GM18870 (cell line): ENCODE measurements at regions not wholly inside any gene's neighbourhood (a gene's known extent, or its start where the extent isn't known, plus 50 kb on each side); places are given as distances from the start of the nearest gene placed in this dataset.
"Not testable (repeated sequence)": the region's sequence is repeated elsewhere in the genome, so short reads cannot be mapped to it uniquely, and the experiment has no call there.

Experiments used
- ATAC-seq: cut with Tn5 transposase; IDR thresholded peaks from one replicate; pipeline ENCODE4 v1.9.1; 2021; ENCODE audit warnings: moderate library complexity; ENCODE audit not compliant: unreplicated experiment

DNA sequence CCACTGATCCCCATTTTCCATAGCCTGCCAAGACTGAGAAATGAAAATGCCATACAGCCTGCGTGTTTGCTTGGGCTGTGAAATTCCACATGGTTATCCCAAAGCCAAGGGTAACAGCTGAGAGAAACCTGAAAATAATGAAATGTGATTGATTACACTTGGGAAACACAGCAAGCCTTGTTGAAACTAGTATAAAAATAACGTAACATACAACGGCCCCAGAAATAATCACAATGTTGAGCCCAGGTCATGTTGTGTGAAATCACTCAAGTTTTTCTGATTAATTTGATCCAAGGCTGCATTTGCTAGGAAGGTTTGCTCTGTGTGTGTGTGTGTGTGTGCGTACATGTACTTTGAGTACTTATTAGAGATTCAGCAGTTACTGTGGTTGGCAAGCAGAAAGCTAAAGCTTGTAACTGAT, 269.0 kb downstream of the OXSM start:
- ATAC-seq: no peak

DNA sequence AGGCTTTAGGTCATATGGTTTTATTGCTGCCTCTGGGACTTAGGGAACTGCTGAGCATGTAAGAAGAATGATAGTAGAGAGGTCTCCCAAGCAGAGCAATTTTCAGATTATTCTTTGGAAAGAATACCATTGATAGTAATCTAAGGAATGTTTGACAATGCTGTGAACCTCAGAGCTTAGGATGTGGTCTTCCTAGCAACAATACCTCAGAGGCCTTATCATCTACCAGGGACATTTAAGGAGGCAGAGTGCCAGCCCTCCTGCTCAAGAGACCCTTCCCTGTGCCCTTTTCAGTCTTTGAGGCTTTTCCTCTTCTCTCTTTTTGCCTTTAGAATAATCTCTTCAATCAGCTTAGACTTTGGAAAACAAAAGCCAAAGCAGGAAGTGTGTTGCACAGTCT, 272.1 kb downstream of the OXSM start:
- no peak for ATAC-seq

DNA sequence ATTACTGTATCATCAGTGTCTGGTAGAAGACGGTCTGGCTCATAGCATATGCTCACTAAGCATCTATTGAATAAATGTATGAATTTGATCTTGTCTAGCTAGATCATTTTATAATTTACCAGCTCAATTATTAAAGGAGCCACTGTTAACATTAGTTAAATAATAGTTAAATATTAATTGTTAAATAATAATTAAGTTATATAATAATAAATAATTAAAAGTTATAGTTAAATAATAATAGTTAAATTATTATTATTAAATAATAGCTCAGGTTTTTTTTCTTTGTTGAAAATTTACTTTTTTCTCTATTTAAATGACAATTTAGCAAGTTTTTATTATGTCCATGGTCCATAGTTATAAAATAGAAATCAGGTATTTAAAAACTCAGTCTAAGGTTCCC, 274.4 kb downstream of the OXSM start:
- no peak for ATAC-seq

DNA sequence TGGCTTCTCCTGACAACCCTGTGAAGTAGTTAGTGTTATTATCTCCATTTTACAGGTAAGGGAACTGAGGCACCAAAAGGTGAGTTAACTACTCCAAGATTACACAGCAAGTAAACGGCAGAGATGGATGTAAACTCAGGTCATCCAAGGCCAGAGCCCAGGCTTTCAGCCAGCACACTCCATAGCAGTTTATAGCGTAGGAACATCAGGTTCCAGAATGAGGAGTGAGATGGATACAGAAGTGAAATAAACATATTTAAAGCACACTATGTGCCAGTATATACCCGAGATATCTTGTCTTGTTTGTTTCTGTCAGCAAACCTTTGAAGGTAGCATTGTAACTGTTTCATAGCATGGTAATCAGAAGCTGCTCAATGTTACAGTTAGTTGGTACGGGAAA, 279.0 kb downstream of the OXSM start:
- no peak for ATAC-seq

DNA sequence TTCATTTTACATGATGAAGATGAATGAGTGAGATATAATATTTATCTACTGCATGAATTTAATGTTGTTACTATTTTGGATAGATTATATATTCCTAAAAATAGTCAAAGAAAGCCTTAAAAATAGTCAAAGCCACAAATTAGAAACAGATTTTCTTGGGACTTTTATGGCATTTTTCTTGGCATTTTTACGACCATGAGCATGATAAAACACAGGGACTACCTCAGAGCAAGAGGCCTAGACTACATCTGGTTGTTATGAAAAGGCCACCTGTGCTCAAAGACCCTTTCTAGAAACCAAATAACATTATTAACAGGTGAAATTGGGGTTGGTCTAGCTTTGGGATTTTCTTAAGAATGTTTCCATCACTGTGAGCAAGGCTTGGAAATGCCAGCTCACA, 281.0 kb downstream of the OXSM start:
- no peak for ATAC-seq

DNA sequence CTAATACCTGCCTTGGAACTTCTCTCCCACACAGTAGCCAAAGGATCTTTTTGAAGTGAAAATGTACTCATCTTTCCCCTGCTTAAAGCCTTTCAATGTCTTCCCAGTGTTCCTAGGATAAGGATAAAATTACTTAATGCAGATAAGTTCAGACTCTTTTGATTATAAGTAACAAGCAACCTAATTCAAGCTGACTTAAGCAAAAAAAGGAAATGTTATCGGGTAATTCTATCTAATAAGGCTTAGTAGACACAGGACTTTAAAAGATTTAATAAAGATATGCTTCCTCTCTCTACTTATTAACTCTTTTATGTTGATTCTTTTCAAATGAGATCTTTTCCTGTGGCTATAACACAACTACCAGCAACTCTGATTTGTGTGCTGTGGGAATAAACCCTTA, 284.2 kb downstream of the OXSM start:
- ATAC-seq: no peak

DNA sequence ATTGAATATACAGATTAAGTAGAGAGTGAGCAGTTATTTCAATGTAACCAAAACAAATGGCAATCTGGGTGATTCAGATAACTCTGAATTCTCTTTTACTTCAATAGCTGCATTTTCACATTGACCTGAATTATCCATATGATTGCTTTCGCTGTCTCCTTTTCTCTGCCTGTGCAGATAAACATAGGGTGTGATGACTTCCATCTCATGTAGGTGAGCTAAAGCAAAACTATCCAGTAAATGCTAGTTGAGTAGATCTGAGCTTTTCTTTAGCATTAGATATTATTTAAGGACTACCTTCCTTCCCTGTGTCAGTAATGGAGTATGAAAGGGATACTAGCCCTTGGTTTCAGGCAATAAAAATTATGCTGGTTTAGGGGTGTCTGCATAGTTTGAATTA, 288.6 kb downstream of the OXSM start:
- ATAC-seq: no peak

DNA sequence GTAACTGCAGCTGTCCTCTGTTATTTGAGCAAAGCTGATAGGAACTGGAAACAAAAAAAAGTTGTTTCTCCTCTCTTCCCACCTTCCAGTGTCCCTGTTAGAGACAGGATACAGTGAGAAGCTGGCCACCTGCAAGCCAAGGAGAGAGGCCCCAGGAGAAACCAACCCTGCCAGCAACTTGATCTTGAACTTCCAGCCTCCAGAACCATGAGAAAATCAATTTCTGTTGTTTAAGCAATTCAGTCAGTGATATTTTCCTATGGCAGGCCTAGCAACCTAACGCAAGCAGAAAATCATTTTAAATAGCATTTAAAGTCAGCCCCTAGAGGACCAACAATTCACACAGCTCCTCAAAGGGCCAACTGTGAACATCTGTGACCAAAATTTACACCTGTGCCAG, 291.3 kb downstream of the OXSM start:
- no peak for ATAC-seq

DNA sequence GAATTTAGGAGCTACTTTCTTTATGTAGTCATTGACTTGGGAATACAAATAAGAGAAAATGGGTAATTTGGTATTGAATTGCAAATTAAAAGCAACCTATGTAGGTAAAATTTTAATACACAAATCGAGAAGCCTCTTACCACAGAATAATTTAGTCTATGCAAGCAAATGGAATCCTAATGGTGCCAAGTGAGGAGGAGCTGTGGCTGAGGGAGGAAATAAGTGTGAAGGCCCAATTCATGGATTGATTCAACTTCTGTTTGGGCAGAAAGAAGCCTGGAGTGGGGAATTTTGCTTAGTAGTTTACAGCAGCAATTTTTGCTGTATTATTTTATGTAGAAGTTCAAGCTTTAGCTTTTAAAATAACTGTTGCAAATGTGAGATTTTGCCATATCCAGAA, 291.9 kb downstream of the OXSM start:
- ATAC-seq: no peak

DNA sequence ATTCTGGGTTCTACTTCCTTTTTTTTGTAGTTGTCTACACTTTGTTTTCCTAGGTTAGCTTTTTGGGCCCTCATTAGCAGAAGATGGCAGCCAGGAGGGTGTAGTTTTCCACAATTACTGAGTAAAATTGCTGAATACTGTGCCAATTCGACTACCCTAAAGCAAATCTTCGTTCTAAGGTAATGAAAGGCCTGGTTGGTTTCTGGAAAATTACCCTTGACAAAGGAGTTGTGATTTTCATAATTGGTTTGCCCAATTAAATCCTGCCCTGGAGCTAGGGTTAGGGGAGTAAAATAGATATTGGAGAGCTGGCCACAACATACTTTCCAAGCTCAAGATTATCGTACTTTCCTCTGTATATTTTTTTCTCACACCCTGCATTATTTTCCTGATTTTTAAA, 293.0 kb downstream of the OXSM start:
- ATAC-seq: no peak

DNA sequence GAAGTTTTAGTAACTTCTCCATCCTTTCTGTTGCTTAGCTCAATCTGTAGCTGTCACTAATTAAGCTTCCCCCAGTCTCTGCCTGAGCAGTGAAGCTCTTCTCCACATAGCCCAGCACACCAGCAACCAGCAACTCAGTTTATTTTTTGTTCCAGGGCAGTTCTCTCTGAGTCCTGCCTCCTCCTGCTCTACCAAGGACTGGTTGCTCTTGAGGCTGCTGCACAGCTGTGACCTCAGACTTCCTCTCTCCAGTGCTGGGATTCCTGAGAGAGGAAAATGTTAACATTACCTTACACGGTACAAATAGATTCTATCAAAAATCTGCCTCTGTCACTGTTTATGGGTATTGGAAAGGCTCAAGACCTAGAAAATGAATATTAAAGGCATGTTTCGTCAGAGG, 294.7 kb downstream of the OXSM start:
- ATAC-seq: no peak

DNA sequence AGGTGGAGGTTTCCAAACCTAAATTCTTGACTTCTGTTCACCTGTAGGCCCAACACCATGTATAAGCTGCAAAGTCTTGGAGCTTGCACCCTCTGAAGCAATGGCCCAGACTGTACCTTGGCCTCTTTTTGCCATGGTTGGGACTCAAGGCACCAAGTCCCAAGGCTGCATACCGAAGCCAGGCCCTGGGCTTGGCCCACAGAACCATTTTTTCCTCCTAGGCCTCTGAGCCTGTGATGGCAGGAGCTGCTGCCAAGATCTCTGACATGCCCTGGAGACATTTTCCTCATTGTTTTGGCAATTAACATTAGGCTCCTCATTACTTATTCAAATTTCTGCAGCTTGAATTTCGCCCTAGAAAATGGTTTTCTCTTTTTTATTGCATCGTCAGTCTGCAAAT, 297.9 kb downstream of the OXSM start:
- no peak for ATAC-seq

DNA sequence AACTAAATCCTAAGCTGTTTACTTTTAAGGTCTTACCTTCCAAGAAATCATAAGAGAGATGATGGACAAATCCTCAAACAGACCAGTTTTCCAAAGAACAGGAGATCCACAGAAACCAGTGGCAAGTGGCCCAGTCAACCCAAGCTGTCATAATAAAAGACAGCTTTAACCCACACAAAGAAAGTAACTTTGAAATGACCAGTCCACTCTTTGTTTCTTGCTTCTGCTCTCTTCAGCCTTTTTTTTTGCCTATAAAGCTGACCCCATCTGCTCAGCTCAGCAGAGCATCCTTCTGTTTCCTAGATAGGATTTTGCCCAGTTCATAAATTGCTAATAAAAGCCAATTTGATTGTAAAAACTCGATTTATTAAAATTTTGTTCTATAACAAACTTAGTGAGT, 299.4 kb downstream of the OXSM start:
- ATAC-seq: no peak

DNA sequence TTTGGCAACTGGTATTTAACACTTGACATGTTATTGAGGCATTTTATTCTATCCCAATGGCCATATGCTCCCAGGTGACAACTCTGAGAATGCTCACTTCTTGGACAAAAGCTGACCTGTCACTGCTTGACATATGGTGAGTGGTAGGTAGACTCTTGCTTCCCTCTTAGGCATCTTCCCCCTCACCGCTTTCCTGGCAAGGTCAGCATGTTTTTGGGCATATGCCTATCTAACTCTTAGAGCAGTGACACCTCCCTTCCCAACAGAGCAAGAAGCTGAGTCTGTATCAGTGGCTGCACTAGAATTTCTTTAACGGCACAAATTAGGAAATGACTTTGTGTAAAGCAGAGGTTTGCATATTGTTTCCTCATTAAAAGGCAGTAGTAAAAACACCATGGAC, 300.7 kb downstream of the OXSM start:
- no peak for ATAC-seq

DNA sequence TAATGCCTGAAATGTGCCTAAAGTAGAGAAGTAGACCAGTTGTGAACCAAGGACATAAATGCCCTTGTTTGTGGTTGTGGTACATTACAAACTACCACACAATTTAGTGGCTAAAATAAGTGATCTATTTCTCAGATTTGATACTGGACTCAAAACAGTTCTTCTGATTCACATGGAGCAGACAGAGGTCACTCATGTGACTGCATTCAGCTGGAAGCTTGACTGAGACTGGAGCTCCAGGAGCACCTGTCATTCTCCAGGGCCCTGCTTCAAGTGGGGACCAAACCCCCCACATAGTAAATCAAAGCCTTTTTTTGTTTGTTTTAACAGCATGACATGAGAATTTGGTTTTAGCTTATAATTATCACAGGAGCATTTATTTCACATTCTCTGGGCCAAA, 301.2 kb downstream of the OXSM start:
- no peak for ATAC-seq

DNA sequence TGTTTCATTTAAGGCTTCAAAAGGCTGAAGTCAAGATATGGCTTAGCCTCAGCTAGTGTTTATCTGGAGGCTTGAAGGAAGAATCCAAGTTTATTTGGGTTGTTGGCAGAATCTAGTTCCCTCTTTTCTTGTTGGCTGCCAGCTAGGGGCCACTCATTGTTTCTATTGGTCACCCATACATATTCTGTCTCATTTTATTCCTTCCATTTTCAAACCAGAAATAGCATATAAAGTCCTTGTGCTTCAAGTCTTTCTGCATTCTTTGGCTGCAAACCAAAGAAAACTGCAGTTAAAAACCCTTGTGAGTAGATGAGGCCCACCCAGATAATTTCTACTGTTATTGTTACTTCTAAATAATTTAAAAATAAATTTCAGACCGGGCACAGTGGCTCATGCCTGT, 301.7 kb downstream of the OXSM start:
- ATAC-seq: no peak

DNA sequence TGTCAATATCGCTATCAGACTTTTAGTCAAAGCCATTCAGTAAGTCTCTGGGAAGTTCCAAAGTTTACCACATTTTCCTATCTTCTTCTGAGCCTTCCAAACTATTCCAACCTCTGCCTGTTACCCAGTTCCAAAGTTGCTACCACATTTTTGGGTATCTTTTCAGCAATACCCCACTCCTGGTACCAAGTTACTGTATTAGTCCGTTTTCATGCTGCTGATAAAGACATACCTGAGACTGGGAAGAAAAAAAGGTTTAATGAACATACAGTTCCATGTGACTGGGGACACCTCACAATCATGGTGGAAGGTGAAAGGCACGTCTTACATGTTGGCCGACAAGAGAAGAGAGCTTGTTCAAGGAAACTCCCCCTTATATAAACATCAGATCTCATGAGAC, 307.2 kb downstream of the OXSM start:
- not testable (repeated sequence) for ATAC-seq

DNA sequence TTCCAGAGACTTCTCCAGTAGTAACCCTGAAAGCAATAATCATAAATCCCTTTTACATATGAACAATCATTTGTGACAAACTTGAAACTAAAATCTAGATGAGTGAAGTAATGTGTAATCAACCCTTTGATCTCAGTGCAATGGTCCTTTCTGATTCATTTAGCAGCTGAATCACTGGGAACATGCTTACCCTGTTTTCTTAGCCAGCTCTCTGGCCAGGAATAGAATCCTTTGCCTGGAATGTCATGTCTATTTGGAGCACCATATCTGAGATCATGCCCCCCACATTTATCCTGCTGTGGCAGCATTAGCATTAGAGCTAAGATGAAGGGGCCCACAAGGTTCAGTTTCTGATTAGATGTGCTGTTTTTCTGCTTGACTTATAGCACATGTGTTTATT, 309.8 kb downstream of the OXSM start:
- no peak for ATAC-seq

DNA sequence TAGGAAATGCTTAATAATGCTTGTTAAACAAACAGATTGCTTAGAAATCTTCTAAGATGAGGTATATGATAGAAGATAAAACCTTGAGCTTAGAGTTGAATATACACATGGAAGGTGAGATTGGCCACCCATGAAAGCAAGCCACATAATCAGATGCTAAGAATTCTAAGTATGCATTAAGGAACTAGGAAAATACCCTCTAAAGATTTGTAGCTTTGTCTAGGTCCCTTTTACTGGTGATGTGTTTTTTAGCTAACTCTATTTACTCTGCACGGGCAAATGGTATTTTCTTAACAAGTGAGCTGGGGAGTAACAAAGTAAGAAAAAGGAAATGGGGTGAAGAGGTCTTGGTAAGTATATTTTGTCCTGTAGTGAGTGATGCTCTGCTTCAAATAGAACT, 310.3 kb downstream of the OXSM start:
- ATAC-seq: no peak

DNA sequence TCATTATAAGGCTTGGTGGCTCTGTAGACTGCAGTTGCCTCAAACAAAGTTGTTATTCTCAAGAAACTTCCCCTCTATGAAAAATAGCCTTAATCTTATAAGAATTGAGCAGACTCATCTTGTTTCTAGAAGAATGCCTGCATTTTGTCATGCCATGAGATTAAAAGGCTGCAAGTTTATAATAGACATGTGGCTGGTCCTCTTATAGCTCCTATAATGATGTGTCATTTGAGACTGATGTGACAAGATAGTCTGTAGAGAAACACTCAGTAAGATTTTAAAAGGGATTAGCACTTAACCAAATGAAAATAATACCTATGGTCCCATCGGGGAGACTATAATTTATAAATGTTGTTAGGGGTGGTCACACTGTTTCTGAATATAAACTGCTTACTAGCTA, 312.5 kb downstream of the OXSM start:
- ATAC-seq: no peak

DNA sequence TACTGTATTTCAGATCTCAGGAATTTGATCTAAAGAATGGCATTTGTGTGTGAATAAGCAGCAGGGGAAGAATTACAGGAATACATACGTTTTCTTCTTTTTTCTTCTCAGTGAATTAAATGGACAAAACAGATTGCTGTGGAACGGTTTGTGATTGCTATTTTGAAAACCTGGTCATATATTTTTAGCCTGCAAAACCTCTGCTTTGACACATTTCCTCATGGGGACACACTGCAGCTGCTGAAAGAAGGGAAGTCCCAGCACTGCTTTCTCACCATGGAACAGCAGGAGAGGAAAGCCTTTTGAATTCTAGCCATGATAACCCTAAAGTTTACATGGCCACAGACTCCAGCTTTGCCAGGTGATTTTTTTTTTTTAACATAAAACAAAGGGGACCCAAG, 315.0 kb downstream of the OXSM start:
- ATAC-seq: no peak

DNA sequence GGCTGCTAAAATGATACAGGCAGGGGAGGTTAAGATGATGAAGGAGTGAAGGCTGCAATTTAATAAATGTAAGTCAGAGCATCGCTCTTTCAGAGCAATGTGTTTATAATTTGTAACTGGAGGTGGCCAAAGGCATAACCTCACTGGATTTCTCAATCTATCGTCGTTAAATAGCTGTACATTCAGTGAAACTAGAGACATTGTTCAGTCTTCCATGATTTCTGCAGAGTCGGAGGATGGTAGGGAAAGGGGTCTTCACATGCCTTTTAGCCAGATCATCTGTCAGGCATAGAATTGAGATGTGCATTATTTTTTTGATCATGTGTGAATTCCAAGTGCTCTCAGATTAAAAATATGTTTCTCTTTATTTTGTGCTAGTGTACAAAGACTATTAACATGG, 315.4 kb downstream of the OXSM start:
- no peak for ATAC-seq

DNA sequence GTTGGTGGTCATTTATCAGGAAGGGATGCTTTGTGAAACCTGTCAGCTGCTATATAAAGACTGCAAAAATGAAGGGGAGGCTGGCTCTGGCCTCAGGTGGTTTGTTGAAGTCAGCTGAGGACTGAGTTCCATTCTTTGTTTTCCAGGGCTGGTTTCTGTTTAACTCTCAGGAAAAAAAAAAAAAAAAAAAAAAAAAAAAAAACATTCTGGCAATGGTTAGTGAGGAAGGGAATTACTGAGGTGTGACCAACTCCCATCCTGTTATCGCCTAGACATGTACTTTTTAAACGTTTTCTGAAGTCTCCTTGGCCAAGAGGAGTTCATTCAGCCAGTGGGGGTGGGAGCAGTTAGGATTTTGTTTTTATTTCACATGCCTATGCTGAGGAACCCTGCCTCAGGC, 316.3 kb downstream of the OXSM start:
- no peak for ATAC-seq

DNA sequence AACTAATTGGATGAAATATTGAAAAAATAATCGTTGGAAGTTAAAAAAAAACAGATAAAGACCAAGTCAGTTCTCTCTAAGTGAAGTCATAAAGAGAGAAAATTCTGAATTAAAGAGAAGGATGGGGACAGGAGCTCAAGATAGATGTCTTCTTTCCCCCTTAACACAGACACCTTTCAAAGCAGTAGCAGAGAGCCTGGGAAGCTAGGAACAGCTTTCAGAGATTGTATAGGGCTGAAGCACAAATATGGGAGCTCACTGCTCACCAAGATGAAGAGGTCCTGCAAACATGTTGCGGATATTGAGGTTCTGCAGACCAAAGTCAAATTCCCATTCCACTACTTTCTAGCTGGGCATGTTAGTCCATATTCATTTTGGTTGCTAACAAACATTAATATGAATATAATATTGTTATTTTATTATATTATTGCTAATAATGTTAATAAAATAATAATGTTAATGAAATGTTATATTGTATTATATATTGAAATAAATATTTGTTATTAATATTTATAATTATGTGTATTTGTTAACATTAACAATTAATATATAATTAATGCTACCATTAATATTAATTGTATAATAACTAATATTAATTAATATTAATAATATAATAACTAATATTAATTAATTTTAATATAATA, 319.1 kb downstream of the OXSM start:
- no peak for ATAC-seq
